D721Med (cell line): ENCODE measurements at regions not wholly inside any gene's neighbourhood (a gene's known extent, or its start where the extent isn't known, plus 50 kb on each side); places are given as distances from the start of the nearest gene placed in this dataset.
"Not testable (repeated sequence)": the region's sequence is repeated elsewhere in the genome, so short reads cannot be mapped to it uniquely, and the experiment has no call there.

Experiments used
- DNase-seq: peaks from one replicate; pipeline ENCODE4 v3.0.0; 2011; ENCODE audit warnings: low spot score; ENCODE audit not compliant: insufficient read length
- FAIRE-seq: peaks from 2 replicates; lab custom pipeline; 2011; peaks lifted over from hg19 to GRCh38; lab: Jason Lieb, UNC
- CTCF ChIP-seq: IDR thresholded peaks from 2 replicates; pipeline ENCODE4 v1.5.1; 2012; ENCODE audit warnings: mild to moderate bottlenecking, control low read depth; ENCODE audit not compliant: insufficient read depth; ENCODE audit errors: missing control alignments

DNA sequence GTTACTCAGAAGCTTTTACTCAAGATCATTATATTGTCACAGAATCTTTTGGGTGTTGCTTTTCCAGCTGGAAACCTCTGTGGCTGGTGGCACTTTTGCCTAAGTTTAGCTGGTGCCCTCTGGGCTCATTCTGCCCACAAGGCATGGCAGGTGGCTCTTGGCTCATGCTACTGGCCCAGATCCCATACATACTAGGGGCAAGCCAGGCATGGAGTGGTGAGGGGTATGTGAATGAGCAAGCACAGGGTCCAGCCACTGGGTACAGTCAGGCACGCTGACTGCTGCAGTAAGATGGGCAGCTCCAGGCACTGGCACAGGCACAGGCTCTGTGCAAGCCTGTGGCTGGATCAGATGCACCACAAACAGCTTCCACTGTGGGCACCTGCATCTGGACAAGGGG lies 375.0 kb upstream of the SEMA3C start:
- DNase-seq: no peak
- FAIRE-seq: no peak
- TF ChIP-seq CTCF: no peak

DNA sequence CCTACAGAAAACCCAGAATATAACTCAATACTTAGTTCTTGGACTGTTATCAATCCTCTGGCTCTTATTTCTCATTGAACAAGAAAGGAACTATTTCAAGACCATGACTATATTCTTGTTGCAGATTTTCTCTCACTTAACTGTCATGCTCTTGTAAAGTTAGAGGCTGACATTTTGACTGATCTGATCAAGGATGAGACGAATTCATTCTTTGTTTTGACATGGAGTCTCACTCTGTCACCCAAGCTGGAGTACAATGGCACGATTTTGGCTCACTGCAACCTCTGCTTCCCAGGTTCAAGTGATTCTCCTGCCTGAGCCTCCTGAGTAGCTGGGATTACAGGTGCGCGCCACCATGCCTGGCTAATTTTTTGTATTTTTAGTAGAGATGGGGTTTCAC lies 367.9 kb upstream of the SEMA3C start:
- DNase-seq, FAIRE-seq: not testable (repeated sequence)

GRCh38 chr7:81285142-81285871 lies 366.5 kb upstream of the SEMA3C start:
- no peak for FAIRE-seq
- no peak for DNase-seq

DNA sequence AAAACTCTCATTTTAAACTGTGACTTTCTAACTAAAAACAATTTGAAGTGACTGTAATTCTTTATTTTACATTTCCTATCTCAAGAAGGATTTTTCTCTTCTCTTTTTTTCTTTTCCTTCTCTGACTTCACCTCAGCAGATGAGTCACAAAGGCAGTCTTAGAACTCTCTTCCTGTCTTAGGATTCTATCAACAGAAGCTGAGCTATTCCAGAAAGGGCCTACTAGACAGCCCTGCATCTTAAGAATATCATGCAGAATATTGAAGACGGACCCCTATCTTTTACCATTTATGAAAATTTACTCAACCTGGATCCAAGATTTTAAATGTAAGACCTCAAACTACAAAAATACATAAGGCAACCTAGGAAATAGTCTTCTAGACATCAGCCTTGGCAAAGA lies 365.7 kb upstream of the SEMA3C start:
- FAIRE-seq: no peak
- no peak for DNase-seq
- no peak for TF ChIP-seq CTCF

More at GRCh38 chr7:81285142-81285871, 366.5 kb upstream of the SEMA3C start:
- TF ChIP-seq CTCF: no peak

GRCh38 chr7:81280531-81280930 lies 361.7 kb upstream of the SEMA3C start:
- DNase-seq (no peak), FAIRE-seq (no peak)
- TF ChIP-seq CTCF: no peak

GRCh38 chr7:81277691-81278090 lies 358.8 kb upstream of the SEMA3C start:
- DNase-seq (no peak), FAIRE-seq (no peak)
- TF ChIP-seq CTCF: no peak

DNA sequence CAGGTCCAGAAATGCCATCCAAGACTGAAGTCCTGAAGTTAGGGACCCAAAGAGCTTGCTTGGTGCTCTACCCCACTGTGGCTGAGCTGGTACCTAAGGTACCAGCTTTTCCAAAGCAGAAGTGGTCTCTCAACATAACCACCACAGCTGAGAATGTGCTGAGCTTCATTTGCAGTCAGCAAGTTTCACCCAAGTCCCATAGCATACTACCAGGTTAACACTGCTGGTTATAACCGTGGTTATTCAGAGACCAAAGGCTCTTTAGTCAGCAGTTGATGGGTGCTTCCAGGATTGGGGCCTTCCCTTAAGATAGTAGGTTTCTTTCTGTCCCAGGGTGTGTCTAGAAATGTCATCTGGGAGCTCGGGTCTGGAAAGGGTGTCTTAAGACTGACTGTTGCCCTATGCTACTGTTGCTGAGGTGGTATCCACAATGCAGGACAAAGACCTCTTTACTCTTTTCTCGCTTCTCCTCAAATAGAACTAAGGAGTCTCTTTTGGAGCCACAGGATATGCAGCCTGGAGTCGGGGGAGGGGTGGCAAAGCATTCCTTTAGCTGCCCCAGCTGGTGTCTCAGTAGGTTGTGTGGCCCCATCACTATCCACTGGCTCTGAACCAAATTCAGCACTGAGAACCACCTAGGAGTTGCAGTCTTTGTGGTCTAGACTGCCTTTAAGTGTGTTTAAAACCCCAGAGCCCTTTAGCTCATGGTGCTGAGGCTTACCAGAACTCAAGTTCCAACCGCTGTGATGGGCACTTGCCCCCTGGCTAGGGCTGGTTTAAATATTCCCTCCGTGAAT lies 354.9 kb upstream of the SEMA3C start:
- no peak for FAIRE-seq
- no peak for DNase-seq
- no peak for TF ChIP-seq CTCF
